Endothelial cell of umbilical vein (primary cell): ENCODE measurements at regions not wholly inside any gene's neighbourhood (a gene's known extent, or its start where the extent isn't known, plus 50 kb on each side); places are given as distances from the start of the nearest gene placed in this dataset.

ENCODE experiments used
- CTCF ChIP-seq, 2 donors: IDR thresholded peaks; 1 replicate in 1 of 2; 2 replicates in 1 of 2; pipeline ENCODE4 v1.5.1; 2011; ENCODE audit warnings: low read length in 2 of 2, mild to moderate bottlenecking in 2 of 2, moderate library complexity in 2 of 2, control low read depth in 1 of 2, inconsistent platforms in 1 of 2, low read depth in 1 of 2; ENCODE audit not compliant: insufficient read depth in 1 of 2; ENCODE audit errors: extremely low read depth in 1 of 2
- MYC ChIP-seq: IDR thresholded peaks from one replicate; pipeline ENCODE4 v1.6.1; 2011; ENCODE audit warnings: mild to moderate bottlenecking, low read depth, low read length
- POLR2A ChIP-seq: IDR thresholded peaks from 2 replicates; pipeline ENCODE4 v1.6.1; 2012; ENCODE audit warnings: low read depth, mild to moderate bottlenecking, control low read depth, low read length
- POLR2AphosphoS5 ChIP-seq: IDR thresholded peaks from 2 replicates; pipeline ENCODE4 v1.6.1; 2012; ENCODE audit warnings: low read depth, mild to moderate bottlenecking, control low read depth, low read length, moderate library complexity; ENCODE audit not compliant: insufficient read depth

GRCh38 chr16:17827313-17827712, 356.6 kb upstream of the XYLT1 start:
- no peak for TF ChIP-seq CTCF (IDR thresholded peaks at IDR 0.05; ENCODE audit: extremely low read depth in 1 of 2, insufficient read depth in 1 of 2, low read depth in 1 of 2, low read length in 2 of 2)
- no peak for TF ChIP-seq MYC
- TF ChIP-seq POLR2A: no peak
- no peak for TF ChIP-seq POLR2AphosphoS5
